GM12892 (cell line): ENCODE measurements at regions not wholly inside any gene's neighbourhood (a gene's known extent, or its start where the extent isn't known, plus 50 kb on each side); places are given as distances from the start of the nearest gene placed in this dataset.
A peak's percentile ranks its signal among the peaks of the same experiment; 100 is the strongest.

ENCODE experiments used
- DNase-seq: peaks from one replicate; pipeline ENCODE4 v3.0.0; 2011; ENCODE audit not compliant: insufficient read length
- FAIRE-seq: peaks from 2 replicates; lab custom pipeline; 2011; peaks lifted over from hg19 to GRCh38; lab: Jason Lieb, UNC
- POLR2A ChIP-seq: IDR thresholded peaks from 2 replicates; pipeline ENCODE4 v1.6.1; 2011; ENCODE audit warnings: low read depth, low read length, control low read depth
- POLR2AphosphoS5 ChIP-seq: IDR thresholded peaks from 2 replicates; pipeline ENCODE4 v1.6.1; 2011; ENCODE audit warnings: low read depth, low read length, control low read depth
- TAF1 ChIP-seq: IDR thresholded peaks from 2 replicates; pipeline ENCODE4 v1.6.1; 2011; ENCODE audit warnings: low read depth, mild to moderate bottlenecking, control low read depth, low read length, borderline replicate concordance

DNA sequence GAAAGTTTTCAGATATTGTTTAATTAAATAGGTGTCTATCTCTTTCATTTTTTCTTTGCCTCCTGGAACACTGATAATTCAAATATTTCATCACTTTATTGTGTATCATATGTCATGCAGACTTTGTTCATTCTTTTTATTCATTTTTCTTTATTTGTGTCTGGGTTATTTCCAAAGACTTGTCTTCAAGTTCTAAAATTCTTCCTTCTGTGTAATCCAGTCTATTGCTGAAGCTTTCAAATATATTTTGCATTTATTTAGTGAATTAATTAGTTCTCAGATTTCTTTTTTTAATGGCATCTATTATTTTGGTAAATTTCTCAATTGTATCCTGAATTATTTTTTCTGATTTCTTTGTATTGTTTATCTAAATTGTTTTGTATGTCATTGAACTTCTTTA lies 70.1 kb downstream of the ZNF330 start:
- DNase-seq (no peak), FAIRE-seq (no peak)
- TF ChIP-seq POLR2AphosphoS5 = no peak
- TF ChIP-seq TAF1 = no peak
- no peak for TF ChIP-seq POLR2A

DNA sequence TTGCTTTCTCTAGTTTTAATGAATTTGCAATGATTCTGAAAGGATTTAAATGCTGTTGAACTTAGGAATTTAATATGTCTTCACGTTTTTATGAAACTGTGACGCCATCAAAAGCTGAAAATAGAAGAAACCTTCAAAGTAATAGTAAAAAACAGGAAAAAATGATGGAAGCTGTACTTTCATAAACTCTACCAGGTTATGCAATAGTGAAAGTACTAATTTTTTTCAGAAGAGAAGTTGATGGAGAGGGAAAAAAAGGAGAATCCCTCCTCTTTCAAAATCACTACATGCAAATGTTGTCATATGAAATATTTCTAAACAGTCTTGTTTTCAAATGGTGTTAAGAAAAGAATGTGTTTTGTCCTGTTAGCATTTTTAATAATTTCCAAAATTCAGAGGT lies 73.6 kb downstream of the ZNF330 start:
- TF ChIP-seq POLR2AphosphoS5 (no peak), POLR2A (no peak), TAF1 (no peak)
- no peak for FAIRE-seq
- no peak for DNase-seq

DNA sequence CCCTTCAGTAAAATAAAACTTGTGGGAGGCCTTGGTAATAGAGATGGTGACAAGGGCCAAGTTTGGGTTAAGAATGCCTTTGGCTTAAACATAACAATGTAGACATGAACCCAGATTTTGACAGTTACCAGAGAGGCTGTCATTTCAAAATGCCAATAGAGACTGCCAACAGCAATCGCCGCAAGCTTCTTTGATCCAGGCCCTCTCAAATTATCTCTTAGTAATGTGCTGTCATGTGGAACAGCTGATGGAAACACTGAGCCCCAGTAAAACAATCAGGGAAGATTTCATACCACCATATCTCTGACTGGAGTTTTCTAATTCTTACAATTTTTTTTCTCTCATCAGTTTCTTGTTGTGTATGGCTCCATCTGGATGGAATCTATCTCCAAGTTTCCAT lies 80.5 kb downstream of the ZNF330 start:
- DNase-seq (no peak), FAIRE-seq (peak; percentile 33)

DNA sequence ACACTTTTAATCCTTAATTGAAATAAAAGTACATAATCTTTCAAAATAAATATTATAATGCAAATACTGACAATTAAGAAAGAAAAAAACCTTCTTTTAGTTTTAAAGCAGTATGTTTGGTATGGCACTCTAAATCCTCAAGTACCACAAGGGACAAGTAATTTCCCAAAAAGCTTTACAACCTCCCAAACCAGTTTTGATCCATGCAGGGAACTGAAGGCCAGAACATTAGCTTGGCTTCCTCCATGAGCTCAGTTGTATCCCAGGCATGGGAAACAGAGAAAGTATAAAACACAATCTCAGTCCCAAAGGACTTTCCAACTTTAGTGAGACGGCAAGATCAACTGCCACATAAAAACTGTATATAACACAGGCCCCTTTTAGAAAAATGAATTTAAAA lies 82.2 kb downstream of the ZNF330 start:
- TF ChIP-seq POLR2A (no peak), POLR2AphosphoS5 (no peak), TAF1 (no peak)
- no peak for FAIRE-seq
- DNase-seq = no peak

More for the DNA sequence above, 80.5 kb downstream of the ZNF330 start:
- TF ChIP-seq TAF1 (no peak), POLR2AphosphoS5 (no peak), POLR2A (no peak)

DNA sequence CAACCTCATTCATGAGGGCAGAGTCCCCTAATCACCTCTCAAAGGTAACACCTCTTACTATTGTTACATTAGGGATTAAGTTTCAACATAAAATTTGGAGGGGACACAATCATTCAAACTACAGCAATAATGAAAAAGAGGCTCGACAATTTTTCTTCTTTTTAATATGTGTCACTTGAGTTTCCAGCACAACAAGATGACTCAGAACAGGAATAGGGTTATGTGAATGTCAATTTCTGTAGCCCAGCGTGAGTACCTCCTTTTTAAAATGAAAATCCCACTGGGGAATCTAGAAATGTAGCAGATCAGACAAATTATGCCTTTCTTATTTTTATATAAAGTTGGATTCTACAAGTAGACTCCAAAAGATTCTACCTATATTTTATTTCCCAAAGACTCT lies 83.7 kb downstream of the ZNF330 start:
- no peak for TF ChIP-seq POLR2A
- TF ChIP-seq TAF1 = no peak
- TF ChIP-seq POLR2AphosphoS5 = no peak
- DNase-seq (no peak), FAIRE-seq (no peak)

DNA sequence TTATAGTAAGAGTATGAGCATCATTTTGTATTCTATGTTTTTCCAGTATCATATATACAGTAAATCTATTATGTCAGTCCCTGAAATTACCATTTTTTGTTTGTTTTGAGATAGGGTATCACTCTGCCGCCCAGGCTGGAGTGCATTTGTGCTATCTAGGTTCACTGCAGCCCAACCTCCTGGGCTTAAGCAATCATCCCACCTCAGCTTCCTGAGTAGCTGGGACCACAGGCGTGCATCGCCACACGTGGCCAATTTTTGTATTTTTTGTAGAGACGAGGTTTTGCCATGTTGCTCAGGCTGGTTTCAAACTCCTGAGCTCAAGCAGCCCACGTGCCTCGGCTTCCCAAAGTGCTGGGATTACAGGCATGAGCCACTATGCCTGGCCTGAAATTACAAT lies 85.6 kb downstream of the ZNF330 start:
- TF ChIP-seq POLR2AphosphoS5 (no peak), TAF1 (no peak), POLR2A (no peak)
- FAIRE-seq (no peak), DNase-seq (no peak)

DNA sequence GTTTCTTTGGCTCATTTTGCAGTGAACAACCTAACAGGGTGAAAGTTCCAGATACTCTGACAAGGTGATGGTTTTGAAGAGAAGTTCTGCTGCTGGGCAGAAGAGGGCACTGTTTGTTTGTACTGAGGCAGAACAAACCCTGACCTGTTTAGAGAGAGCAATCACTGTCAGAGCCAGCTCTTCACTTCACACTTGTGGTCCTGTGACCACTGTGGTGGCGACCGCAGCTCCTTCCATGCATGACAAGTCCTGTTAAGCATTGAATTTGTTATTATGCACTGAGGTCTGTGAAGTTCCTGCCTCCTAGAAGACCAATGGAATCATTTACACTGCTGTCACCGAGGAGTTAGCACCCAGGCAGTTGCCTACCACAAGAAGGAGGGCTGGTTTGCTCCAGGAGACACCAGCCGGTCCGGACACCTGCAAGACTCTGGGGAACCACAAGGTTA lies 86.6 kb downstream of the ZNF330 start:
- FAIRE-seq (peak; percentile 97), DNase-seq (peak; percentile 30)
- no peak for TF ChIP-seq POLR2A

DNA sequence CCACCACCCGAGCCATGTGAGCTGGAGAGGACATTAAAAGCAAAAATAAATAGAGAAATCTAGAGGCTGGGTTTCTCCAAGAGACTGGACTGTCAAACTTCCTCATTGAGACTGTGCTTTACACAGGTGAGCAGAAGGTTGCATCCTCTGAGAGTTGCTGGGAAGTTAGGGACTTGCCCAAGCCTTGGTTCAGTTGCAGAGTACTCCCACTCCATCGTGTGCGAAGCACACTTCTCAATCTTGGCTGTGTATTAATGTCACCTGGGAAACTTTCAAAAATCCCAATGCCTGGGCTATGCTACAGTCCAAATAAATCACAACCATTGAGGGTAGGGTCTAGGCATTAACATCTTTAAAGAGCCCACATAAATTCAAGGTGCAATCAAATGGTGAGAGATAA lies 89.2 kb downstream of the ZNF330 start:
- FAIRE-seq = peak; percentile 89
- no peak for TF ChIP-seq TAF1
- TF ChIP-seq POLR2AphosphoS5 = no peak
- TF ChIP-seq POLR2A = no peak
- DNase-seq = no peak

DNA sequence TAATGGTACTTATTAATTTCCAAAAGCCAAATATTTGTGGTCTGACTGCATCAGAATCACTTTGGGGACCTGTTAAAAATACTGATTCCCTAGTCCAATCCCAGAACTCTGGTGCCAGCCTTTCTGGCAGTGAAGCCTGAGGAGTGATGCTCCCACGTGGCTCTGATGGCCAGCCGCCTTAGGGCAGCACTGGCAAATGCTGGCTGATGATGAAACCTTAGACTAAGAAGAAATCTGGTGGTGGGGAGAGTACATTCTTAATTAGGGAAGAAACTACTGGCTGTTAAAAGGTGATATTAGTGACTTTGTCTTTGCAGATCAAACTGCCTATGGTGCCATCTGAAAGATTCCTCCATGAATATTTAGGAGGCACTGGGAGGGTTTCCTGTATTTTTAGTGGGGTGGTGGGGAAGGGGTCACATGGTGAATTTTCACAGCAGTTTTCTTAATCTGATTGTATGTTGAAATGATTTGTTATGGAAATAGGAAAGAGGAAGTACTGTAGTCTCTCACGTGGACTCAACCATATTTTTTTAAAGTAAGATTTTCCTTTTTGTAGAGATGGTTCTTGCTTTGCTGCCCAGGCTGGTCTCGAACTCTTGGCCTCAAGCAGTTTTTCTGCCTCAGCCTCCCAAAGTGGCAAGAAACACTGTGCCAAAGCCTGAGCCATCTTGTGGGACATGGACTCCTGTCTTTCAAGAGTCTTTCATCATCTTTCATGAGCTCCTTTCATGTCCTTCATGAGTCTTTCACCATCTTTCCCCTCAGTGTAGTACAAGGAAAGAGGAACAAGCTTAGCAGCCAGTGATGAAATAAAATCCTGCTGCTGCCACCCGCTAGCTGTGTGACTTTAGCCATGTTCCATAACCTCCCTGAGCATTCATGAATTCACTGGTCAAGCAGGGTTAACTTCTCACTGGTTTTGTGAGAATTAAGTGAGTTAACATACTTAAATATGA lies 90.8 kb downstream of the ZNF330 start:
- TF ChIP-seq POLR2A (no peak), TAF1 (no peak), POLR2AphosphoS5 (no peak)
- DNase-seq (no peak), FAIRE-seq (no peak)

DNA sequence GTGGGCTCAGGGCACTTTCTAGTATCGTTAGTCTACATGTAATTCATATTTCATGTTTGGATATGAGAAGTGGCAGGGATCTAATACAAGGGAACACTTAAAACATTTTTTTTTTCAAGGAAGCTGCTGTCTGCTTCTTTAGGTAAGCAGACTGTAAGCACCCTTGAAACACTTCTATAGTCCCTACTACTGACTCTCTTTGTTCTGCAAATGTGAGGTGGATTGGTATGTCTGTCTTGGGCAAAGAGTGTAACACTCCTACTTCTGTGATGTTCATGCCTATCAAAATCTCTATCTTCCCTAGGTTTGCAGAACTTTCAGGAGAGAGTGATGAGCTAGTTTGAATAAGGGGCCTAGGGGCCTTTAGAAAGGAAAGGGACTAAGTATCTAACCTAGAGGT lies 93.9 kb downstream of the ZNF330 start:
- no peak for DNase-seq
- TF ChIP-seq POLR2AphosphoS5 (no peak), TAF1 (no peak), POLR2A (no peak)
- no peak for FAIRE-seq

DNA sequence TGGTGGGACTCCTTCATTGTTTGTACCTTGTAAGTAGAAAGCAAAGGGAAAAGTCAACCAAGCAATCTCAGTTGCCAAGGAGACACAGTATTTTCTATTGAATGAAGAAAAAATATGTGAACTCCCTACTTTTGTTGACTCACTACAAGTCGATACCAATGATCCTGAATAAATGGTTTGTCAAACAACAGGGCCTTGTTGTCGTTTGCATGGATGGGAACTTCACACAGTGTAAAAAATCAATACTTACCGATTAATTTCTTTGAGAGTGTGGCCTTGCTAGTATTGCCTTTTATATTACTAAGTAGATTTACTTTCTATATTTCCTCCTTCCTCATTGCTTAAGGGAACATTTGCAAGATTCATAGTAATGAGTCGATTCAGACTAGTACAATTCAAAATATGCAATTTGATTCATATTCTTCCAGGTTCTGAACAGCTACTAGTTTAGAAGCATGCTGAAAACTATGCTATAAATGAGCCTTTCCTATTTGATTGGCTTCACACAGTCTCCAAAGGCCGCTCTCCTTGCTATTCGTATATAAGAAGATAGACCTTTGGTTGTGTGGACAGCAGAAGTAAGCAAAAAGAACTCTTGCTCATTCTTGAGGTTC lies 108.0 kb downstream of the ZNF330 start:
- DNase-seq (no peak), FAIRE-seq (no peak)
- no peak for TF ChIP-seq POLR2A

DNA sequence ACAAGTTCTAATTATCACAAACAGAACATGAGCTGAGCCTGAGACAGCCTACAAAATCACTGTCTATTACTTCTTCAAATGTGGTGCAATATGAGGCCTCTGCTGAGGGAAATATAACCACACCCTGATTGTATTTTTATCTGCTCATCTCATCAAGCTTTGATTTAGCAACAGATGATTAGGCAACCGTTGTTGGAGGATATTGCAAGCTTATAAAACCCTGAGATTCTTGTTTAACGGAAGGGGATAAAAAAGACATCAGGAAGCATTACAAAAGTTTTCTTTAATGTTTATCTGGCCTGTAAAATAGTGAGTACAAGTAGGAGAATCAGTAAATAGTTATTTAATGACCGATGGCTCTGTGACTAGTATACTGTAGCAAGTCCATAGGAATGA lies 108.5 kb downstream of the ZNF330 start:
- FAIRE-seq (no peak), DNase-seq (no peak)
- no peak for TF ChIP-seq TAF1
- TF ChIP-seq POLR2AphosphoS5 = no peak
- no peak for TF ChIP-seq POLR2A

DNA sequence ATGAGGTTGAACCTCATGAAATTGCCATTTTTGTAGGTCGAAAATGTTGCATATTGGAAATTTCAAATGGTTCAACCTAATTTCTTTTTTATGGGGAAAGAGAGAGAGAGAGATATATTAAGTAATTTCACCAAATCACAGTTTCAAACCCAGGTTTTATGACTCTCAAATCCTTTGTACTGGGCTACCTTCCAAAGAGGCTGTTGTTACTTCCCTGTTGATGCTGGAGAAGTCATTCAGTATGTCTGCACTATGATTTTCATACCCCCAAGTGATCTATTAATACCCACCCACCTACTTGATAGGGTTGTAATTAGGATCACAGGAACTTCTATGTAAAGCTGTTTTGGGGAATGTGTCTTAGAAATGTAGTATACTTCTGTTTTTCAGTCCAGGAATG lies 109.9 kb downstream of the ZNF330 start:
- TF ChIP-seq POLR2A (no peak), TAF1 (no peak), POLR2AphosphoS5 (no peak)
- no peak for DNase-seq
- no peak for FAIRE-seq
